CD4-positive, alpha-beta T cell treated with Interleukin-15 for 4 hours (primary cell): ENCODE measurements at regions not wholly inside any gene's neighbourhood (a gene's known extent, or its start where the extent isn't known, plus 50 kb on each side); places are given as distances from the start of the nearest gene placed in this dataset.
"Not testable (repeated sequence)": the region's sequence is repeated elsewhere in the genome, so short reads cannot be mapped to it uniquely, and the experiment has no call there.

Experiments
- DNase-seq: peaks from one replicate; pipeline ENCODE4 v3.0.0-alpha.2; 2020; ENCODE audit warnings: low spot score

- DNase-seq = no peak
Observed at GRCh38 chr9:94188246-94188645, 70.9 kb upstream of the ZNF169 start.

DNA sequence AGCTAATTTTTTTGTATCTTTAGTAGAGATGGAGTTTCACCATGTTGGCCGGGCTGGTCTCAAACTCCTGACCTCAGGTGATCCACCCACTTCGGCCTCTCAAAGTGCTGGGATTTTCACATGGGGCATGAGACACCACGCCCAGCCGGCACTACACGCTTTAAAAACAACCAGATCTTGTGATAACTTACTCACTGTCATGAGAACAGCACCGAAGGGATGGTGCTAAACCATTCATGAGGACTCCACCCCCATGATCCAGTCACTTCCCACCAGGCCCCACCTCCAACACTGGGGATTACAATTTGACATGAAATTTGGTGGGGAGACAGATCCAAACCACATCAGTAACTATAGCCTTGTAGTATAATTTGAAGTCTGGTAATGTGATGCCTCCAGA, 67.4 kb upstream of the ZNF169 start:
- DNase-seq = not testable (repeated sequence)

DNA sequence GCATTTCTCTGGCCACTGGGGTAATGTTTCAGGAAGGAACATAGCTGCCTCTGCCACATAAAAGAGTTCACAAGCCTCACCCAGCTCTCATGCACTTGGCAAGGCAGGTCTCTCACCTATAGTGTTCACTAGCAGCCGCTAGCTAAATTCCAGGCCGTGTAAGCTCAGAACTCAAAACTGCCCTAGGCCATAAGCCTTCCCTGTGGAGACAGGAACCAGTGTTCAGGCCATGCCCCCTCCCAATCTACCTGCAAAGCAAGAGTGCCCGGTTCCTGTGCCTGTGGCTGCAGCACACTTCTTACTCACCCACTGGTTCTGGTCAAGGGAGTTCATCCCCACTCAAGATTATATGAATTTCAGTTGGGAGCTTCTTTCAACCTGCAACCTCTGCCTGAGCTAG, 60.7 kb upstream of the ZNF169 start:
- no peak for DNase-seq

- DNase-seq = no peak
Observed at GRCh38 chr9:94199776-94200175, 59.3 kb upstream of the ZNF169 start.

DNA sequence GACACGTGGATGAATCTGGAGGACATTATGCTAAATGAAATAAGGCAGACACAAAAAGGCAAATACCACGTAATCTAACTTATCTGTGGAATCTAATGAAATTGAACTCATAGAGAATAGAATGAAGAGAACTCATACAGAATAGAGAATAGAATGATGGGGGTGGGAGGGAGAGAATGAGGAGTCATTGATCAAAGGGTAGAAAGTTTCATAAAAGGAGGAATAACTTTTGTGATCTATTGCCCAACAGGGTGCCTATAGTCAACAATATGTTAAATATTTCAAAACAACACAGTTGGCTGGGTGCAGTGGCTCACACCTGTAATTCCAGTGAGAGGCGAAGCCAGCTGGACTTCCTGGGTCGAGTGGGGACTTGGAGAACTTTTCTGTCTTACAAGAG, 54.9 kb upstream of the ZNF169 start:
- DNase-seq = no peak

DNA sequence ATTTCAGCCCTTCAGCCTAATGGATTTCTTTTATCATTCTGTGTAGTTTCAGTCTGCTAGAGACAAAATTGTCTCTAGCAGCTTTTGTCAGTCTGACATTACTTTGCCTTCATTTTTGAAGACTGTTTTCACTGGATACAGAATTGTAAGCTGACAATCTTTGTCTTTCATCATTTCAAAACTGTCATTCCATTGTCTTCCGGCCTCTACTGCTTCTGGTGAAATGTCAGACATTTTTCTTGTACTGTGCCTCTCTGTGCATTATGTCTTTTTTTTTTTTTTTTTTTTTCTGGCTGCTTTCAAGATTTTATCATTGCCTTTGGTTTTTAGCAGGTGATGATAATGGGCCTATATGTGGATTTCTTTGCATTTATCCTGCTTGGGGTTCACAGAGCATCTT, 51.3 kb upstream of the ZNF169 start:
- no peak for DNase-seq
